ENCODE measurements at regions not wholly inside any gene's neighbourhood (a gene's known extent, or its start where the extent isn't known, plus 50 kb on each side); places are given as distances from the start of the nearest gene placed in this dataset.

- TF ChIP-seq POLR2AphosphoS5 (IDR thresholded peaks at IDR 0.05; ENCODE audit: low read depth, low read length) (no peak), YY1 (IDR thresholded peaks at IDR 0.05; ENCODE audit: extremely low read depth, insufficient replicate concordance, low read depth, low read length) (no peak)
Measured at GRCh38 chr2:133972297-133972696, 281.6 kb upstream of the MGAT5 start.
